Endothelial cell (in vitro differentiated cells): ENCODE measurements at regions not wholly inside any gene's neighbourhood (a gene's known extent, or its start where the extent isn't known, plus 50 kb on each side); places are given as distances from the start of the nearest gene placed in this dataset.

Experiments used
- DNase-seq: peaks from one replicate; pipeline ENCODE4 v3.0.0; 2021; ENCODE audit warnings: low spot score
- H3K27ac Mint-ChIP-seq: one replicate; pipeline ENCODE4 v1.8.0; 2021; ENCODE audit warnings: mixed read lengths, inconsistent platforms; ENCODE audit not compliant: unreplicated experiment
- H3K27me3 Mint-ChIP-seq: one replicate; pipeline ENCODE4 v1.8.0; 2021; ENCODE audit warnings: mild to moderate bottlenecking, moderate library complexity, mixed read lengths, inconsistent platforms; ENCODE audit not compliant: unreplicated experiment
- H3K36me3 Mint-ChIP-seq: one replicate; pipeline ENCODE4 v1.8.0; 2021; ENCODE audit warnings: mild to moderate bottlenecking, low read depth, mixed read lengths, inconsistent platforms; ENCODE audit not compliant: unreplicated experiment
- H3K4me1 Mint-ChIP-seq: one replicate; pipeline ENCODE4 v1.8.0; 2021; ENCODE audit warnings: mild to moderate bottlenecking, mixed read lengths, inconsistent platforms; ENCODE audit not compliant: unreplicated experiment
- H3K4me3 Mint-ChIP-seq: one replicate; pipeline ENCODE4 v1.8.0; 2021; ENCODE audit warnings: mild to moderate bottlenecking, mixed read lengths, inconsistent platforms; ENCODE audit not compliant: unreplicated experiment
- H3K9me3 Mint-ChIP-seq: one replicate; pipeline ENCODE4 v1.8.0; 2021; ENCODE audit warnings: mixed read lengths, inconsistent platforms; ENCODE audit not compliant: unreplicated experiment
- TF ChIP-seq, protein P1 (sequence below): fragments of 200-600 bp; sonication (generic); IDR thresholded peaks from one replicate; pipeline ENCODE4 v1.5.0; 2021; ENCODE audit warnings: antibody characterized with exemption; ENCODE audit not compliant: unreplicated experiment

DNA sequence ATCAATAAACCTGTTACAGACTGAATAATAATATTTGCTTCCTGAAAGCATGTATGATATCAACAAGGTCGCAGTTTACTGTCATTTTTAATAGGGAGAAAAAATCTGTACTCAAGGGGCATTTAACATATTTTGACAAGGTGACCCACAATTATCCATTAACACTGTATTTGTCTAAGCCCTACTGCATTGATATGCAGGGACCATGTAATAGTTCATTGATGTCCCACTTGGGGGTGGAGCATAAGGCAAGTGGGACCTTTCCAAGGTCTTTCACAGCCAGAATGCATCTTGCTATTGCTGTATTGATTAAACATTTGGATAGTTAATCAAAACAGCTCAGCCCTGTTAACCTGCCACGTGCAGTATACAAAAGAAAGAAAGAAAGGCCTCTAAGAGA is 502.0 kb downstream of the NR2F1-AS1 start:
- H3K27ac Mint-ChIP-seq: no peak overlapping the region
- H3K4me1 Mint-ChIP-seq: no peaks in the 10 kb centered on the region
- DNase-seq: no peak
- TF ChIP-seq, protein P1, sequence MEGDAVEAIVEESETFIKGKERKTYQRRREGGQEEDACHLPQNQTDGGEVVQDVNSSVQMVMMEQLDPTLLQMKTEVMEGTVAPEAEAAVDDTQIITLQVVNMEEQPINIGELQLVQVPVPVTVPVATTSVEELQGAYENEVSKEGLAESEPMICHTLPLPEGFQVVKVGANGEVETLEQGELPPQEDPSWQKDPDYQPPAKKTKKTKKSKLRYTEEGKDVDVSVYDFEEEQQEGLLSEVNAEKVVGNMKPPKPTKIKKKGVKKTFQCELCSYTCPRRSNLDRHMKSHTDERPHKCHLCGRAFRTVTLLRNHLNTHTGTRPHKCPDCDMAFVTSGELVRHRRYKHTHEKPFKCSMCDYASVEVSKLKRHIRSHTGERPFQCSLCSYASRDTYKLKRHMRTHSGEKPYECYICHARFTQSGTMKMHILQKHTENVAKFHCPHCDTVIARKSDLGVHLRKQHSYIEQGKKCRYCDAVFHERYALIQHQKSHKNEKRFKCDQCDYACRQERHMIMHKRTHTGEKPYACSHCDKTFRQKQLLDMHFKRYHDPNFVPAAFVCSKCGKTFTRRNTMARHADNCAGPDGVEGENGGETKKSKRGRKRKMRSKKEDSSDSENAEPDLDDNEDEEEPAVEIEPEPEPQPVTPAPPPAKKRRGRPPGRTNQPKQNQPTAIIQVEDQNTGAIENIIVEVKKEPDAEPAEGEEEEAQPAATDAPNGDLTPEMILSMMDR: no peak
- no peaks in the 10 kb centered on the region for H3K36me3 Mint-ChIP-seq
- peaks cover 1% of the 10 kb centered on the region for H3K27me3 Mint-ChIP-seq
- H3K4me3 Mint-ChIP-seq: no peak overlapping the region
- no peaks in the 10 kb centered on the region for H3K9me3 Mint-ChIP-seq

DNA sequence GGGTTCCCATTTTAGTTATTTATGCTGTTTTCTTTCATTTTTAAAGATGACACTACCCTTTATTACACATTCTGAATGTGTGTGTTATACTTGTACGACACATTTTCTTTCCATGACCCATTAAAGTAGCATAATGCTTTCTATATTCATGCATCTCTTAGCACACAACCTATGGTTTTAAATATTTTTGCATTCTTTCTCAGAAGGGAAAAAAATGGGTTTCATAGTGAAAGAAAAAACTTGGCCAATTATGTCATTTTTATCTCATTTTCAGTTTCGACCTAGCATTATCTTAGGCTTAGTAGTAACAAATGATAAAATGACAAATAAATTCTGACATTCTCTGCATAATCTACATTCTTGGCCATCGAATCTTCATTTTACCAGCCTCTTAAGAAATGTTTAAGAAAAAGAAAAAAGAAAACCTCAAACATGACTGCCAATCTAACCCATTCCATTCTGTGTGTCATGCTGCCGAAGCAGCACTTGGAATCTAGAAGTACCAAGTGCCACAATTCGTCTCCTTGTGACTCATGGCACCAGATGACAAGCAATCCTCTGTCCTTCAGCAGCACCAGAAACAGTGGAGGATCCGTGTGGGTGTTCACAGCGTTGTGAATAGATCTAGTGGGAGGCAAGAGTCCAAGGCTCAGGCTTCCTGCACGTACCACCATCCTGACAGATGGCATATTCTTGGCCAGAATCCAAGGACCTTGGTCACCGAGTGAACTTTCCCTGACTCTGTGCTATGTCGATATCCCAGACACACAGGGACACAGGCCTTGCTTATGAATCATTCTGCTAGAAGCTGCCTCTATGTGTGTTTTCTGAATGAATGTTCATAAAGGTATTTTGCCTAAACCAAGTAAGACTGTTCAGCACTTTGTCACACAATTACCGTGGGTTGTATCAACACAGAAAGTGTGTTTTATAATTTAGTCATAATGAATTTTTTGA is 502.7 kb downstream of the NR2F1-AS1 start:
- Mint-ChIP-seq H3K4me3 (no peak overlapping the region), H3K36me3 (no peaks in the 10 kb centered on the region), H3K27me3 (peaks cover 1% of the 10 kb centered on the region), H3K9me3 (no peaks in the 10 kb centered on the region), H3K27ac (no peak overlapping the region), H3K4me1 (no peaks in the 10 kb centered on the region)
- DNase-seq: no peak
- TF ChIP-seq, protein P1: no peak

DNA sequence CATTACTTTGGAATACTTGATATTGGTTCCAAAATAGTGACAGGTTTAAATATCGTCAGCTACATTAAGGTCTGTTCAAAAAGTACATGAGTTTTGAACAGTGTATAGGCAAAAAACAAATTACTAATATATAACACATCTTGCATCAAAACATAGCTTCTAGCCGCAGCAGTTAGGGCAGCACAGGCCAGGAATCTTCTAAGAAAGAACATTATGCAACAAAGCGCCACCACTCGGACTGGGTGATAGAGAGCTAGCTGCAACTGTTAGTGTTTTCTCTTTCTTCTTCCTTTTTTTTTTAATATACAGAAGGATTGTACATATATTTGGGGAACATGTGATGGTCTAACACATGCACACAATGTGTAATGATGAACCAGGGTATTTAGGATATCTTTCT is 504.5 kb downstream of the NR2F1-AS1 start:
- Mint-ChIP-seq H3K27ac (no peak overlapping the region), H3K9me3 (no peaks in the 10 kb centered on the region), H3K27me3 (peaks cover 1% of the 10 kb centered on the region), H3K36me3 (no peaks in the 10 kb centered on the region), H3K4me1 (no peaks in the 10 kb centered on the region), H3K4me3 (no peak overlapping the region)
- no peak for DNase-seq
- TF ChIP-seq, protein P1: no peak

DNA sequence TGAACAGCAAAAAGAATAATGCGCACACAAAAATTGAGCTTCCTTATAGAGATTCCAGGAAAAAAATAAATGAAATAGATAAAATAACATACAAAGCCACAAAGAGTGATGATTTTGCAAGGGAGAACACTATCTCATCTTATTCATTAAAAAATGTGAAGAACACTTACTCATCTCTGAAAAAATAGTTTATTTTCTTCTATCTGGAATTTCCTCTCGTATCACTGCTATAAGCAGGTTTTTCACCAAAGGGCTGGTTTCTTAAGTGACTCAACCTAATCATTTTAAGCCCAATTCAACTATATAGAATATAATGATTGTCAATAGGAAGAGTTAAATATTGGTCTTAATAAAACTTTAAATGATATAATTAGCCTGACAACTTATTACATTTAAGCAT is 504.9 kb downstream of the NR2F1-AS1 start:
- Mint-ChIP-seq H3K4me3 (no peak overlapping the region), H3K4me1 (no peaks in the 10 kb centered on the region), H3K36me3 (no peaks in the 10 kb centered on the region), H3K9me3 (no peaks in the 10 kb centered on the region), H3K27me3 (peaks cover 1% of the 10 kb centered on the region), H3K27ac (no peak overlapping the region)
- no peak for DNase-seq
- TF ChIP-seq, protein P1: no peak

DNA sequence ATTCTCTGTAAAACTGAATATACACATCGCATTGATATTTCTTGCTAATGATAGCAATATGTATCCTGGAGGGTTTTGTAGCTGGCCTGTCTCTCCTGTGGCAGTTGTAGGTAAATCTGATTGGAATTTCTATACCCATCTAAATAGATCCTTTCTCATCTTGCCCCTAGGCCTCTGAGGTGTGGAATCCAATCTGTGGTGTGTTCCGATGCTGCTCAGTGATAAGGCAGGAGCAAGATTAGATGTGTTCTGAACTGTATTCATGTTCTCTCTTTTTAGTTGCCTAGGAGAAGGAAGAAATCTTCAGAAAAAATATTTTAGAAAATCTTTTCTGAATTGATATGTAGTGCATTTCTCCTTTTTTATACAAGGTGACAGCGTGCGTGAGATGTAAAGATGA is 507.5 kb downstream of the NR2F1-AS1 start:
- Mint-ChIP-seq H3K4me3 (no peak overlapping the region), H3K36me3 (no peaks in the 10 kb centered on the region), H3K9me3 (no peaks in the 10 kb centered on the region), H3K4me1 (no peaks in the 10 kb centered on the region), H3K27me3 (no peaks in the 10 kb centered on the region), H3K27ac (no peak overlapping the region)
- TF ChIP-seq, protein P1: no peak
- no peak for DNase-seq
